Panc1 (cell line): ENCODE measurements at regions not wholly inside any gene's neighbourhood (a gene's known extent, or its start where the extent isn't known, plus 50 kb on each side); places are given as distances from the start of the nearest gene placed in this dataset.

Experiments
- POLR2AphosphoS5 ChIP-seq: IDR thresholded peaks from 2 replicates; pipeline ENCODE4 v1.6.1; 2012; ENCODE audit warnings: mild to moderate bottlenecking, low read depth, low read length, moderate library complexity
- REST ChIP-seq, 2 experiments: IDR thresholded peaks; 2 replicates each; pipeline ENCODE4 v1.6.1; 2011 to 2012; ENCODE audit warnings: low read depth in 2 of 2, control low read depth in 1 of 2, low read length in 1 of 2, mild to moderate bottlenecking in 1 of 2, moderate library complexity in 1 of 2; ENCODE audit not compliant: insufficient read depth in 1 of 2
- SIN3A ChIP-seq: IDR thresholded peaks from 2 replicates; pipeline ENCODE4 v1.6.1; 2012; ENCODE audit warnings: low read depth, mild to moderate bottlenecking, low read length, moderate library complexity, borderline replicate concordance; ENCODE audit not compliant: insufficient read depth
- TCF7L2 ChIP-seq: IDR thresholded peaks from 2 replicates; pipeline ENCODE4 v1.6.1; 2011; ENCODE audit warnings: mild to moderate bottlenecking, low read depth, low read length, inconsistent platforms
- TF ChIP-seq, protein P1 (sequence below): fragments of 450-650 bp; IDR thresholded peaks from 2 replicates; pipeline ENCODE4 v1.5.1; 2017; ENCODE audit warnings: mild to moderate bottlenecking

- TF ChIP-seq, protein P1, sequence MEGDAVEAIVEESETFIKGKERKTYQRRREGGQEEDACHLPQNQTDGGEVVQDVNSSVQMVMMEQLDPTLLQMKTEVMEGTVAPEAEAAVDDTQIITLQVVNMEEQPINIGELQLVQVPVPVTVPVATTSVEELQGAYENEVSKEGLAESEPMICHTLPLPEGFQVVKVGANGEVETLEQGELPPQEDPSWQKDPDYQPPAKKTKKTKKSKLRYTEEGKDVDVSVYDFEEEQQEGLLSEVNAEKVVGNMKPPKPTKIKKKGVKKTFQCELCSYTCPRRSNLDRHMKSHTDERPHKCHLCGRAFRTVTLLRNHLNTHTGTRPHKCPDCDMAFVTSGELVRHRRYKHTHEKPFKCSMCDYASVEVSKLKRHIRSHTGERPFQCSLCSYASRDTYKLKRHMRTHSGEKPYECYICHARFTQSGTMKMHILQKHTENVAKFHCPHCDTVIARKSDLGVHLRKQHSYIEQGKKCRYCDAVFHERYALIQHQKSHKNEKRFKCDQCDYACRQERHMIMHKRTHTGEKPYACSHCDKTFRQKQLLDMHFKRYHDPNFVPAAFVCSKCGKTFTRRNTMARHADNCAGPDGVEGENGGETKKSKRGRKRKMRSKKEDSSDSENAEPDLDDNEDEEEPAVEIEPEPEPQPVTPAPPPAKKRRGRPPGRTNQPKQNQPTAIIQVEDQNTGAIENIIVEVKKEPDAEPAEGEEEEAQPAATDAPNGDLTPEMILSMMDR: no peak
- TF ChIP-seq REST (IDR thresholded peaks at IDR 0.05; ENCODE audit: insufficient read depth in 1 of 2, low read depth in 2 of 2, low read length in 1 of 2) (no peak), POLR2AphosphoS5 (no peak), TCF7L2 (no peak), SIN3A (no peak)
Measured at GRCh38 chr9:68627594-68627993, 77.4 kb upstream of the PIP5K1B start.
